GF-D8 (cell line): ENCODE measurements at regions not wholly inside any gene's neighbourhood (a gene's known extent, or its start where the extent isn't known, plus 50 kb on each side); places are given as distances from the start of the nearest gene placed in this dataset.
"Not testable (repeated sequence)": the region's sequence is repeated elsewhere in the genome, so short reads cannot be mapped to it uniquely, and the experiment has no call there.

Source experiments
- DNase-seq: peaks from one replicate; lab custom pipeline; 2025; lab: John Stamatoyannopoulos, UW

GRCh38 chr3:43838009-43838758 is 147.4 kb downstream of the ABHD5 start:
- DNase-seq = no peak

- DNase-seq = no peak
These were observed 148.1 kb downstream of the ABHD5 start for GRCh38 chr3:43838877-43839276.

DNA sequence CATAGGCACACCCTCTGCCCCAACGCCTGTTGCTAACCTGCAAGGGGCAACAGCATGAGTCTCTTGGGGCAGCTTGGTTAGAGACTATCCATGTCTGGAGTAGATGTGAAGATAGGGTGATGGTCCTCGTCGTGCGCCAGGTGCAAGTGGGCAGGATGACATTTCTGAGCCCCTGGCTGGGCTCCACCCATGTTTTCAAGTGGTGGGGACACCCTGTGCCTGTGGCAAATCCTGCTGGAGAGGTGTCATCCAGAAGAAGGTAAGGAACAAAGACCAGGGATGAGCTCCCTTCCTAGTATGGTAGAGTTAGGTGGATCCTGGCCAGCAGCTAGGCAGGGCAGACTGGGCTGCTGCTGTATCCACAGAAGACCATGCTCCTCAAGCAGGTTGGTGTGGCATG is 152.6 kb downstream of the ABHD5 start:
- DNase-seq = no peak

- DNase-seq = no peak
These were observed 154.0 kb downstream of the ABHD5 start for GRCh38 chr3:43844757-43845156.

GRCh38 chr3:43845553-43845952 is 154.8 kb downstream of the ABHD5 start:
- not testable (repeated sequence) for DNase-seq

DNA sequence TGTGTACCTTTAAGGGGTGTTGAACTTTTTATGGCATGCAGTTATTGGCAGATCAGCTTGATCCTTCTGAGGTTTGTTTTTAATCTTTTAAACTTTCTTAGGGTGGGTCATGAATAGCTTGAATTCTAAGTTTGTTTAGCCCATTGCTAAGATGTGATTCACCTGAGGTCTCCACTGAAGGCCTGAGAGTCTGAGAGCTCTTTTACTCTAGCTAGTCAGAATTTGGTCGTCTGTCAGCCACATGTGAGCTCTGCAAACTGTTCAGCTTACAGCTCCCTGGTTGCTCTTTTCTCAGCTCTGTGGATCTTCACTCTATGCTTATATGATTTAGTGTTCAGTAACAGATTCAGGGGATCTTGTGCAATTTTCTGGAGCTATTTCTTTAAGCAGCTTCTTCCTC is 161.3 kb downstream of the ABHD5 start:
- DNase-seq = no peak

GRCh38 chr3:43854283-43854682 is 163.5 kb downstream of the ABHD5 start:
- no peak for DNase-seq

DNA sequence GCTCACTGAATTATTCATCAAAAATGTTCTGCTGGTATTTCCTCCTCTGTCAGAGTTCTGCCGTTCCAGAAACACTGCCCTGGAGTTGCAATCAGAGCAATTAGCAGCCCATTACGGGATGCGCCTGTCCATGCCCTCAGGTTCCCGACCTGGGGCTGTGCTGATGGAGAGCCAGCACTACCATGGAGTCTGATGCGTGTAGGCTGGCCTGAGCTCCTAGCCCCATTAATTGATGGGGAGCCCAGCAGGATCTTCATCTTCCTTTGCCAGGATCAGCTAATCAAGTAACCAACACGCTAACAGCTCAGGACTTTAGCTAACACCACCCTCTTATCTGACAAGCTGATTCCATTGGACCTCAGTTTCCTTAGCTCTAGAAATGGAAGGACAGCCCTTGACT is 164.2 kb downstream of the ABHD5 start:
- no peak for DNase-seq

DNA sequence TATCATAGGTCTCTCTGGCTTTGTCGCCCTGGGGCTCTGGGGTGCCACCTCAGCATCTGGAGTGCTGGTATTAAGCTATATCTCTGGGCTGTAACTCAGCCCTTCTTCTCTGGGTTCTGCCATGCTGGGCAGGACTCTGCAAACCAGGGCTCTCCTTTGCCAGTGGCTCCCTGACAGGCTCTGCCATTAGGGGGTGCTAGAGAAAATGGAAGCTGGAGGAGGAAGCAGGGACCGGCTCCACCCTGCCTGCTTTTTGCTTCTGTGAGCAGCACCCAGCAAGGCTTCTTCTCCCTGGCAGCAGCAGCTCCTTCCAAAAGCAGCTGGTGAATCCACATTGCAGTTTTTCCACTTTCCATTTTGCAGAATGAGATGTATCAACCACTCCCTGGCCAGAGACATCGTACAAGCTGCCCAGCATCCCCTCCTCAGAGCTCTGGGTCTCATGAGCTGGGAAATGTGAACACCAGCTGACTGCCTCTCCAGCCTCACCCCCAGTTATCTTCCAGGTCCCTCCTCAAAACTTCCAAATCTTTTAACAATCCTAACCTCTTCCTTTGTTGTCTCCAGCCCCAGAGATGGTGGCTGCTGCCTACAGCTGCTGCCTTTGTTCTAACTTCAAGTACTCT is 165.0 kb downstream of the ABHD5 start:
- DNase-seq = no peak

DNA sequence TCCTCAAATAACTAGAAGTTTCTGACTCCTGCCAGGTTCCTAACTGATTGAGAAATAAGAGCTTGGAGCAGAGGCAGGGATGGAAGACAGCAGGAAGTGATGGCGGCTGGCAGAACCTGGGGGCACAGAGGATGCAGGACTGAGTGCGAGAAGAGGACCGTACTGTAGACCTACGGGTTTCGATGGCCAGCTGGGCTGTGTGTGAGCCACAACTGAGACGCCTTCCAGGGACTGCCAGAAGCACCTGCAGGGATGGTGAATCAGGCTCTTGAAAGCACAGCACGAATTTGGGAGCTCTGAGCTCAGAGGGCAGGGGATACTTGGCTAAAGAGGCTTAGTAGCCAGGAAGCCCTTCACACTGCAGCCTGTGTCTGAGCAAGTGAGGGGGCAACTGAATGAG is 165.6 kb downstream of the ABHD5 start:
- no peak for DNase-seq

DNA sequence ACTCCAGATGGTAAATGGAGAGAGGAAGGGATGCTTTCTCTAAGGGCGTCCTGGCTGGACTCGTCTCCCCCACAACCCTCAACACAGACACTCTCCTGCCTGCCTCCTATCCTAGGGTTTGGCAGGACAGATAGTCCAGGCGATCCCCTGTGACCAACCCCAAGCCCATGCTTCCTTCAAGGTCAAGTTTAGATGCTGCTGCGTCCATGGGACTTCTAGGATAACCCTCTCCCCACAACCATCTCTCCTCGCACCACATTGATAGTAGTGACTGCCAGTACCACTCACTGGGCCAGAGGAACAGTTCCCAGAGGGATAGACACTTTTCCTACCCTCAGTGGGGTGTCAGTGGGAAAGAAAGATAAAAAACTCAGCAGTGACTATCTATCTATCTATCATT is 166.0 kb downstream of the ABHD5 start:
- no peak for DNase-seq

- DNase-seq = no peak
These were observed 166.9 kb downstream of the ABHD5 start for GRCh38 chr3:43857361-43858293.

GRCh38 chr3:43858294-43858701 is 167.6 kb downstream of the ABHD5 start:
- DNase-seq = no peak

GRCh38 chr3:43859766-43860165 is 169.0 kb downstream of the ABHD5 start:
- DNase-seq = no peak

- DNase-seq = no peak
These were observed 170.9 kb downstream of the ABHD5 start for GRCh38 chr3:43861635-43862034.

- no peak for DNase-seq
These were observed 171.7 kb downstream of the ABHD5 start for GRCh38 chr3:43862470-43862869.

DNA sequence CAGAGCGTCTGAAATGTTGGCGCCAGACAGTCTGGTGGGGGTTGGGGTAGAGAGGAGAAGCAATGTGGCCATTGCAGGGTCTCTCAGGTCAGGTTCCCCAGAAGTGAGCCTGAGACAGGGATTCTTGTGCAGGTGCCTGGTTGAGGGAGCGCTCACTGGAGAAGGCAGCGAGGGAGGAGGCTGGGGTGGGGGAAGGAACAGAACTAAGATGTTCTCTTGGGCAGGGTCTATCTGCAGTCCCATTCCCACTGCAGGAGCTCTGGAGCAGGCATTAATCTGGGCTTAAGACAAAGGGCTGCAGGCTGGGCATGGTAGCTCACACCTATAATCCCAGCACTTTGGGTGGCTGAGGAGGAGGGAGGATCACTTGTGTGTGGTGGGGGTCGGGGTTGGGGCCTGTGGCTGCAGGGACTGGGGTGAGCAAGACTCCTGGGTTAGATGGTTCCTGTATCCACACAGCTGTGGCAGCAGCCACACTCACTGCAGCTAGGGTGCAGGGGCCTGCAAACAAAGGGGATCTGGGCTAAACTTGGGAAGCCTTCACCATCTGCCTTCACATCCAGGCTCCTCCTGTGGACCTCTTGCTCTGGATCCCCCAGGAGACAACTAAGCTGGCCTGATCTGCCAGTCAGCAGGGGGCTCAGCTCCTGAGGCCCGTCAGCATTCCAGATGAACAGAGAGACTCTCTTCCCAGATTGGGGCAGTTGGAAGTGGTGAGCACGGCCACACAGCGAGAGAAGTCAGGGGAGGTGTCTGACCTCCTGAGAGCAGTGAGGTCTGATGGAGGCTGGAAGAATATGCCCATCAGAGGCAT is 172.5 kb downstream of the ABHD5 start:
- DNase-seq = no peak

DNA sequence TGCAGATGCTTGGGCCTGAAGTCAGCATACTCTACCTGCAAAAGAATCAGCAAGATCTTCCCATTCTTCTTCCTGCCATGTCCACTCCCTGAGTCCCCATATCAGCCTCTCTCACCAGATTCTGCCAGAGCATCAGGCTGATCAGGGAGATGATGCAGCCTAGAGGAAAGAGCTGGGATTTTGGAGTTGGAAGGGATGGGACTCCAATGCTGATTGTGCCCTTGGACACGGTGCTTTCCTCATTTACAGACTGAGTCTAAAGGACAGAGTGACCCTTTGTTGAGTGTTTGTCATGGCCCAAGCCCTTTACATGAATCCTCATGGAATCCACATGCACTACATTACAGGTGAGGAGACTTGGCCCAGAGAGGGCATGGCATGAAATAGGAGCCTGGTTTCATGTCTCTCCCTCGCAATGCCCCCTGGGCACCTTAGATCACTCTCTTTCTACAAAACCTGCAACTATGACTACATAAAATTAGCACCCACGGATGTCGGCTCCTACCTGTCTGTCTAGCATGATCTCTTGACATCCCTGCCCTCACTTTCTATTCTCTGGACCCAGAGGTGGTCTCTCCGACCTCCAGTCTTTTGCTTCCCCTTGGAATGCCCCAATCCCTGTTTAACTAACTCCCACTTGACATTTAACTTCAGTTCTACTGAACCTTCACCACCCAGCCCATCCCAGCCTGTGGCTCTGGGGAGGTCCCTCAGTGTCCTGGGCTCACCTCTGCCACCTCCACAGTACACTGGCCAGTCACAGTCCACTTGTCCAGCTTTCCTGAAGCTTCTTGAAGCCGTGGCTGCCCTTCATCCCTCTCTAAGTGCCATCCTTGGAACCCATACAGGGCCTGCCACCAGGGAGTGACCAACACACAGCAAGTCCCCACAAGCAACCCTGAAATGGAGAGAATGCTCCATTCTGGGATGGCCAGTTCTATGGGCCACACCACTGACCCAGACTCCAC is 173.5 kb downstream of the ABHD5 start:
- no peak for DNase-seq

DNA sequence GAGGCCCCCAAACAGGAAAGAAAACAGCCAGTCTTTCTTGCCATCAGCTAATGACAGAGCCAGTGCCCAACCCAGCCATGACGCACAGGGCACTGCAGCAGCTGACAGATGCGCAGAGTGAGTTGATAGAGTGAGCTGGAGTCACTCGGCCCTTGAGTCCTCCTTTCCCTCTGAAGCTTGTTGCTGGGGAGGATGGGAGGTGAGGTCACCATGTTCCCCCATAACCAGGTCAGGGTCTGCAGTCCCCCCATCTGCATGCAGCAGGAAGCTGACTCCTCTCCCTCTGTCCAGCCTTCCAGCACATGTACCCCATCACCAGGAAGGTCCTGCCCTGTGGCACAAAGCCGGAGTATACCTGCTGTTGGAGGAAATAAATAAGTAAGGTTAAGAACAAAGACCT is 174.6 kb downstream of the ABHD5 start:
- DNase-seq = no peak

DNA sequence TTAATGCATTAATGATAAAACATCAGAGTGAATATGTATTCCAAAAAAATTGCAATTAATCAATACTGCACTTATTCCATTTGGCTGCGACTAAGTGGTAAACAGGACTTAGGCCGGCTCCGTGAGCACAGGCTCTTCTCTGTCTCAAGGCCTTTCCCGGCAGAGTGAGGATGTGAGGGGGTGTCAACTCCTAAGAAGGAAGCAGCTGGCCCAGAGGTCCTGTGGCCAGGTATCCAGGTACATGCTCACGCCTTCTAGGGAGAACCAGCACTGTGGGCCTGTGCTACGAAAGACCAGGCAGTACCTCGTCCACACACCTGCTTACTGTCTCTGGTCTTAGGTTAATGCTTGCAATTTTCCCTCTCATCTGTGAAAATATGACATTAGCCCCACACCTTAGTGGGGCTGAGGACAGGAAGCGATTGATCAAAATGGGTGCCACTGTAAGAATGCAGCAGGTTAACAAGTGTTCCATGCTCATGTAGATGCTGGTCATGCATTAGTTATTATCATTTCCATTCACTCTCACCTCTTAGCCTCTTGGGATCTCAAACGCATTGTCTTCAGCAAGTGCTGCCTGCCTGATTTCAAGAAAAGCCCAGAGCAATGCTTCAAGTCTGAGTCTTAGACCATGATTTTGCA is 175.3 kb downstream of the ABHD5 start:
- DNase-seq = no peak
